OCI-LY3 (cell line): ENCODE measurements at regions not wholly inside any gene's neighbourhood (a gene's known extent, or its start where the extent isn't known, plus 50 kb on each side); places are given as distances from the start of the nearest gene placed in this dataset.

ENCODE experiments used
- EZH2phosphoT487 ChIP-seq: fragments of 200-600 bp; shearing (Covaris generic); IDR thresholded peaks from 2 replicates; pipeline ENCODE4 v1.6.1; 2018; ENCODE audit warnings: antibody characterized with exemption, mixed run types, low read depth
- TF ChIP-seq, protein P1 (sequence below): fragments of 200-600, 300-600 bp; sonication (generic); IDR thresholded peaks from 2 replicates; pipeline ENCODE4 v1.5.1; 2014; ENCODE audit warnings: antibody characterized with exemption, low read length, low read depth

DNA sequence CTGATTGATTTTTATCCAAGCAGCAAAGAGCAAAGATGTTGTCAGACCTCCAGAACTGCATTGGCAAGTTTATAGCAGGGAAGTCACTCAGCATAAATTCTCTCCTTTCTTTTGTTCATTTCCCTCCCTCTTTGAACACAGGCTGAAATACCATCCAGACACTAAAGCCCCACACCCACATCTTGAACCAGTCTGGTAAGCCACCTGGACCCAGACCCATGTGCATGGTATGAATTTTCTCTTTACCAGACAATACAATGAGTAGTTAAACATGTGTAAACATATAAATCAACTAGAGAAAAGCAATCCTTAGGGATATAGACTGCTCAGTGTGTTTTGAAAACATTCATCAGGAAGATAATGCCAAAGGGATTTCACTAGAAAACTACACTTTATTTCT, 488.3 kb upstream of the FLRT2 start:
- TF ChIP-seq, protein P1, sequence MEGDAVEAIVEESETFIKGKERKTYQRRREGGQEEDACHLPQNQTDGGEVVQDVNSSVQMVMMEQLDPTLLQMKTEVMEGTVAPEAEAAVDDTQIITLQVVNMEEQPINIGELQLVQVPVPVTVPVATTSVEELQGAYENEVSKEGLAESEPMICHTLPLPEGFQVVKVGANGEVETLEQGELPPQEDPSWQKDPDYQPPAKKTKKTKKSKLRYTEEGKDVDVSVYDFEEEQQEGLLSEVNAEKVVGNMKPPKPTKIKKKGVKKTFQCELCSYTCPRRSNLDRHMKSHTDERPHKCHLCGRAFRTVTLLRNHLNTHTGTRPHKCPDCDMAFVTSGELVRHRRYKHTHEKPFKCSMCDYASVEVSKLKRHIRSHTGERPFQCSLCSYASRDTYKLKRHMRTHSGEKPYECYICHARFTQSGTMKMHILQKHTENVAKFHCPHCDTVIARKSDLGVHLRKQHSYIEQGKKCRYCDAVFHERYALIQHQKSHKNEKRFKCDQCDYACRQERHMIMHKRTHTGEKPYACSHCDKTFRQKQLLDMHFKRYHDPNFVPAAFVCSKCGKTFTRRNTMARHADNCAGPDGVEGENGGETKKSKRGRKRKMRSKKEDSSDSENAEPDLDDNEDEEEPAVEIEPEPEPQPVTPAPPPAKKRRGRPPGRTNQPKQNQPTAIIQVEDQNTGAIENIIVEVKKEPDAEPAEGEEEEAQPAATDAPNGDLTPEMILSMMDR, result no peak
- no peak for TF ChIP-seq EZH2phosphoT487
